ENCODE measurements at regions not wholly inside any gene's neighbourhood (a gene's known extent, or its start where the extent isn't known, plus 50 kb on each side); places are given as distances from the start of the nearest gene placed in this dataset.
"Not testable (repeated sequence)": the region's sequence is repeated elsewhere in the genome, so short reads cannot be mapped to it uniquely, and the experiment has no call there.

- no peak for DNase-seq
Measured at GRCh38 chr7:113582471-113582870, 336.3 kb downstream of the PPP1R3A start.

- not testable (repeated sequence) for DNase-seq
Measured at GRCh38 chr7:113563257-113563656, 355.6 kb downstream of the PPP1R3A start.

- DNase-seq = no peak
Measured at GRCh38 chr7:113562801-113563200, 356.0 kb downstream of the PPP1R3A start.

GRCh38 chr7:113562242-113562641 lies 356.6 kb downstream of the PPP1R3A start:
- no peak for DNase-seq

GRCh38 chr7:113561446-113561845 lies 357.4 kb downstream of the PPP1R3A start:
- DNase-seq = no peak

- DNase-seq = no peak
Measured at GRCh38 chr7:113550966-113551365, 367.8 kb downstream of the PPP1R3A start.

GRCh38 chr7:113548561-113548960 lies 370.2 kb downstream of the PPP1R3A start:
- DNase-seq = no peak

- no peak for DNase-seq
Measured at GRCh38 chr7:113548137-113548536, 370.7 kb downstream of the PPP1R3A start.

GRCh38 chr7:113521468-113521867 lies 397.3 kb downstream of the PPP1R3A start:
- DNase-seq = no peak

GRCh38 chr7:113519472-113519871 lies 399.3 kb downstream of the PPP1R3A start:
- no peak for DNase-seq

- DNase-seq = no peak
Measured at GRCh38 chr7:113504691-113505090, 386.3 kb upstream of the SMIM30 start.

GRCh38 chr7:113504142-113504541 lies 385.8 kb upstream of the SMIM30 start:
- DNase-seq = no peak

- DNase-seq = not testable (repeated sequence)
Measured at GRCh38 chr7:113496586-113496985, 378.2 kb upstream of the SMIM30 start.

GRCh38 chr7:113494797-113495566 lies 376.6 kb upstream of the SMIM30 start:
- not testable (repeated sequence) for DNase-seq

GRCh38 chr7:113491305-113491704 lies 373.0 kb upstream of the SMIM30 start:
- no peak for DNase-seq

GRCh38 chr7:113487925-113488731 lies 369.8 kb upstream of the SMIM30 start:
- no peak for DNase-seq

GRCh38 chr7:113486548-113486947 lies 368.2 kb upstream of the SMIM30 start:
- DNase-seq = no peak

GRCh38 chr7:113483657-113484056 lies 365.3 kb upstream of the SMIM30 start:
- DNase-seq = no peak

GRCh38 chr7:113480537-113480936 lies 362.2 kb upstream of the SMIM30 start:
- DNase-seq = no peak

GRCh38 chr7:113464096-113464855 lies 345.9 kb upstream of the SMIM30 start:
- no peak for DNase-seq

GRCh38 chr7:113460067-113460466 lies 341.7 kb upstream of the SMIM30 start:
- no peak for DNase-seq

- no peak for DNase-seq
Measured at GRCh38 chr7:113456533-113456932, 338.2 kb upstream of the SMIM30 start.

- DNase-seq = no peak
Measured at GRCh38 chr7:113454597-113455169, 336.3 kb upstream of the SMIM30 start.
